WERI-Rb-1 (cell line): ENCODE measurements at regions not wholly inside any gene's neighbourhood (a gene's known extent, or its start where the extent isn't known, plus 50 kb on each side); places are given as distances from the start of the nearest gene placed in this dataset.

Experiments used
- DNase-seq: peaks from one replicate; pipeline ENCODE4 v3.0.0-alpha.2; 2020
- H3K27ac ChIP-seq: fragments of 250-450 bp; sonication (Bioruptor Pico); 2 replicates; pipeline ENCODE4 v1.5.1; 2020; ENCODE audit warnings: mild to moderate bottlenecking, moderate library complexity
- H3K27me3 ChIP-seq: fragments of 250-450 bp; sonication (Bioruptor Pico); 2 replicates; pipeline ENCODE4 v1.5.1; 2021; ENCODE audit warnings: mild to moderate bottlenecking, low read depth, moderate library complexity; ENCODE audit not compliant: insufficient read depth, severe bottlenecking
- H3K36me3 ChIP-seq: fragments of 250-450 bp; sonication (Bioruptor Pico); 2 replicates; pipeline ENCODE4 v1.5.1; 2020; ENCODE audit warnings: mild to moderate bottlenecking, moderate library complexity
- H3K4me3 ChIP-seq: 2 replicates; pipeline ENCODE4 v1.5.1; 2011; ENCODE audit warnings: low read depth, mild to moderate bottlenecking, control low read depth, low read length
- H3K9me3 ChIP-seq: fragments of 250-450 bp; sonication (Bioruptor Pico); 2 replicates; pipeline ENCODE4 v1.5.1; 2021; ENCODE audit warnings: mild to moderate bottlenecking, moderate library complexity; ENCODE audit not compliant: severe bottlenecking
- CTCF ChIP-seq: IDR thresholded peaks from 2 replicates; pipeline ENCODE4 v1.5.1; 2011; ENCODE audit warnings: low read depth, mild to moderate bottlenecking, control low read depth, inconsistent platforms, low read length

- no peak for DNase-seq
- Histone ChIP-seq H3K4me3 (no peak overlapping the region), H3K36me3 (no peaks in the 10 kb centered on the region), H3K27ac (no peak overlapping the region), H3K27me3 (no peaks in the 10 kb centered on the region), H3K9me3 (peaks cover 8% of the 10 kb centered on the region)
- no peak for TF ChIP-seq CTCF
These were observed 53.0 kb upstream of the DAPP1 start for GRCh38 chr4:99763635-99764101.

- Histone ChIP-seq H3K36me3 (no peaks in the 10 kb centered on the region), H3K4me3 (no peak overlapping the region), H3K27me3 (no peaks in the 10 kb centered on the region), H3K9me3 (peaks cover 8% of the 10 kb centered on the region), H3K27ac (no peak overlapping the region)
- TF ChIP-seq CTCF = no peak
- no peak for DNase-seq
These were observed 53.9 kb upstream of the DAPP1 start for GRCh38 chr4:99762728-99763127.

GRCh38 chr4:99759988-99760387 is 56.6 kb upstream of the DAPP1 start:
- DNase-seq = no peak
- Histone ChIP-seq H3K27me3 (no peaks in the 10 kb centered on the region), H3K9me3 (peaks cover 1% of the 10 kb centered on the region), H3K27ac (no peak overlapping the region), H3K36me3 (no peaks in the 10 kb centered on the region), H3K4me3 (no peak overlapping the region)
- no peak for TF ChIP-seq CTCF

GRCh38 chr4:99759346-99759984 is 57.2 kb upstream of the DAPP1 start:
- Histone ChIP-seq H3K36me3 (no peaks in the 10 kb centered on the region), H3K9me3 (no peaks in the 10 kb centered on the region), H3K4me3 (no peak overlapping the region), H3K27ac (no peak overlapping the region), H3K27me3 (no peaks in the 10 kb centered on the region)
- no peak for TF ChIP-seq CTCF
- DNase-seq = no peak

GRCh38 chr4:99755223-99755944 is 61.2 kb upstream of the DAPP1 start:
- DNase-seq = no peak
- Histone ChIP-seq H3K4me3 (no peak overlapping the region), H3K9me3 (no peaks in the 10 kb centered on the region), H3K27me3 (no peaks in the 10 kb centered on the region), H3K27ac (no peak overlapping the region), H3K36me3 (no peaks in the 10 kb centered on the region)
- no peak for TF ChIP-seq CTCF
